Lower leg skin (tissue), 4 donors: ENCODE measurements at regions not wholly inside any gene's neighbourhood (a gene's known extent, or its start where the extent isn't known, plus 50 kb on each side); places are given as distances from the start of the nearest gene placed in this dataset.
A peak's percentile ranks its signal among the peaks of the same experiment; 100 is the strongest.
"Not testable (repeated sequence)": the region's sequence is repeated elsewhere in the genome, so short reads cannot be mapped to it uniquely, and the experiment has no call there.

Source experiments
- DNase-seq, 2 donors: peaks; one replicate each; pipeline ENCODE4 v3.0.0-alpha.2; 2019; ENCODE audit warnings: low spot score in 2 of 2
- H3K4me3 ChIP-seq: fragments of 200-600 bp; sonication (generic); 2 replicates; pipeline ENCODE4 v1.5.1; 2017; ENCODE audit warnings: mild to moderate bottlenecking, low read depth; ENCODE audit not compliant: poor library complexity, severe bottlenecking
- CTCF ChIP-seq, 3 donors: fragments of 450-650 bp; IDR thresholded peaks; one replicate each; pipeline ENCODE4 v1.5.1; 2016; ENCODE audit warnings: antibody characterized with exemption in 3 of 3, mild to moderate bottlenecking in 3 of 3, moderate library complexity in 2 of 3
- POLR2A ChIP-seq, 2 donors: fragments of 450-650 bp; IDR thresholded peaks; one replicate each; pipeline ENCODE4 v1.6.1; 2016 to 2017; ENCODE audit warnings: antibody characterized with exemption in 2 of 2, mild to moderate bottlenecking in 1 of 2, moderate library complexity in 1 of 2
- WGBS, 2 donors: methylation state at CpG; one replicate each; pipeline ENCODE4 v1.1.5; 2018; 5-methylcytosine and 5-hydroxymethylcytosine counted together
- intact Hi-C: fragments of 100-400 bp; cut with DNase I; formaldehyde crosslinking; loops from one replicate; pipeline ENCODE4 v1.15.0; 2023; ENCODE audit warnings: low total_unique reads

GRCh38 chr15:32242780-32243528, 160.1 kb downstream of the GOLGA8K start:
- WGBS, 2 donors, result 87 to 92% methylated on average over 7 of the region's 14 CpGs
- peak in 1 of 2 donors; percentile 74 for DNase-seq
- intact Hi-C loops, H3K4me3 ChIP-seq: not testable (repeated sequence)

- H3K4me3 ChIP-seq, intact Hi-C loops, DNase-seq: not testable (repeated sequence)
- 96% methylated on average over 2 of the region's 2 CpGs; no CpG with 5 or more reads in 1 of the 2 donors for WGBS, 2 donors
These were observed 175.5 kb downstream of the GOLGA8K start for GRCh38 chr15:32227410-32228114.

- H3K4me3 ChIP-seq, result no peak overlapping the region
- no peak for DNase-seq
- WGBS, 2 donors, result 88 to 100% methylated on average over 1 of the region's 1 CpG
- no peak for TF ChIP-seq POLR2A (IDR thresholded peaks at IDR 0.05)
- no peak for TF ChIP-seq CTCF (IDR thresholded peaks at IDR 0.05)
- intact Hi-C loops, result no loop called here
These were observed 180.4 kb downstream of the GOLGA8K start for GRCh38 chr15:32222716-32223115.
